ENCODE measurements at regions not wholly inside any gene's neighbourhood (a gene's known extent, or its start where the extent isn't known, plus 50 kb on each side); places are given as distances from the start of the nearest gene placed in this dataset.
"Not testable (repeated sequence)": the region's sequence is repeated elsewhere in the genome, so short reads cannot be mapped to it uniquely, and the experiment has no call there.

DNA sequence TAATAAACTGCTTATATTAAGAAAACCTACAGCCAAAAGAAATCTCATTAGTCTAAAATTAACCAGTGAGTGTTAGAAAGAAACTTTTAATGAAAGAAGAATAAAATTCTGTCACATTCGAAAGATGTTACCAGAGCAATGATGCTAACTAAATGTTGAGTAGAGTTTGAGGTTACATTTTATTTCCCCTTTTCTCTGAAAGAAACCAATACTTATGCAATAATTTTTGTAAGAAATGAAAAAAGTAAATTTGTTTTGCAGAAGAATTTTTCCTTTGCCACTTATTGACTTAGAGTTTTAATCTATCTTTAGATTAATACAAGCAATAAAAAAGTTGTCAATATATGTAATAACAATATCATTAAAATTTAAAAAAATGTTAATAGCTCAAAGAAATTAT lies 574.0 kb upstream of the GALNTL6 start:
- intact Hi-C loops (cut with micrococcal nuclease), result no loop called here
- no peak for ATAC-seq
- DNase-seq, result no peak

- intact Hi-C loops (cut with micrococcal nuclease), result no loop called here
- ATAC-seq (no peak), DNase-seq (no peak)
These were observed 577.7 kb upstream of the GALNTL6 start for GRCh38 chr4:171235521-171235920.

GRCh38 chr4:171229354-171229753 lies 583.9 kb upstream of the GALNTL6 start:
- intact Hi-C loops (cut with micrococcal nuclease); ATAC-seq: not testable (repeated sequence)

GRCh38 chr4:171221181-171221580 lies 592.0 kb upstream of the GALNTL6 start:
- intact Hi-C loops (cut with micrococcal nuclease), result no loop called here
- ATAC-seq (no peak), DNase-seq (no peak)

More at GRCh38 chr4:171229354-171229753, 583.9 kb upstream of the GALNTL6 start:
- DNase-seq, result not testable (repeated sequence)

DNA sequence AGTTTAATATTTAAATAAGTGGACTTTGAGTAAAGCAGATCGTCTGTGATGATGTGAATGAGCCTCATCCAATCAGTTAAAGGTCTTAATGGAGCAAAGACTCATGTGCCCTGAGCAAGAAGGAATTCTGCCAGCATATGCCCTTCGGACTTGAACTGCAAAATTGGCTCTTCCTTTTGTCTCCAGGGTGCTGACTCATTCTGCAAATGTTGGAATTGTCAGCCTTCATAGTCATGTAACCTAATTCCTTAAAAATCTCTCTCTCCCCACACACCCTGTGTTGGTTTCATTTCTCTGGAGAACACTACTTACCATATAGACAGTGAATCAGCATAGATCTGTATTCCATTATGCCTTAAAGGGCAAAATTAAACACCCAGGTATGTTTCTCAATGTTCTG lies 609.8 kb upstream of the GALNTL6 start:
- no peak for DNase-seq
- intact Hi-C loops (cut with micrococcal nuclease), result no loop called here
- ATAC-seq, result no peak

GRCh38 chr4:171202908-171203307 lies 610.3 kb upstream of the GALNTL6 start:
- ATAC-seq (no peak), DNase-seq (no peak)
- intact Hi-C loops (cut with micrococcal nuclease), result no loop called here

DNA sequence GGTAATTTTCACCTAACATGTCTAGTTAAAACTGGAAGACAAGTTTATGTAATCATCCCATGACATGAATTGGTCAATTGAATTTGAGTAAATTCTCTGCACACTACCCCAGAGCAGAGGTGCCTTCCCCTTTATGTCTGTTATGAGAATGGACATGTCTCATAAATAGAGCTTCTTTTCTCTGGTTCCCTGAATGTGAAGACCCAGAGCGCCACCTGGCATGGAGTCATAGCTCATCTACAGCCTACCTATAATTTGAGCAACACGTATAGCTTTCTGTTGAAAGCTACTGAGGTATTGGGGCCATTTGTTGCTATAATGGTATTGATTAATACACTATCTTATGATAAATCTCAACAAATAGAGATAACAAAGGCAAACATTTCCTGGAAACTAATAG lies 626.5 kb upstream of the GALNTL6 start:
- no peak for ATAC-seq
- DNase-seq, result no peak
- intact Hi-C loops (cut with micrococcal nuclease), result no loop called here

GRCh38 chr4:171181090-171181489 lies 632.1 kb upstream of the GALNTL6 start:
- intact Hi-C loops (cut with micrococcal nuclease), result no loop called here
- DNase-seq (no peak), ATAC-seq (no peak)

DNA sequence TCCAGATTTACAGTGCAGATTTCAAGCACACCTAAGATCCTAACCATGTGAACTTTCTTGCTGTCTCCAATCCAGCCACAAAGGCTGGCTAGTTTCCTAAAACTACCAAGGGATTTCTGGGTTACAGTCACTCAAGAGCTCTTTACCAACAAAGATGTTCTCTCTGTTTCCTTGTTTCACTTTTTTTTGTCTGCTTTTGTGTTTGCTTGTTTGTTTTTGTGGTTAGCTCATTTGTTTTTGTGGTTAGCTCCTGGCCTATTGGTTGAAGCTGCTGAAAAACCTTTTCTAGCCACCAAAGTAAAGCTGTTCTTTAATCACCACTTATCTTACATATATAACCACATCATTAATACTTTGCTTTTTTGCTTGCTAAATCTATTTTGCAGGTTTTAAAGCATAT lies 642.5 kb upstream of the GALNTL6 start:
- DNase-seq (no peak), ATAC-seq (no peak)
- intact Hi-C loops (cut with micrococcal nuclease), result no loop called here

DNA sequence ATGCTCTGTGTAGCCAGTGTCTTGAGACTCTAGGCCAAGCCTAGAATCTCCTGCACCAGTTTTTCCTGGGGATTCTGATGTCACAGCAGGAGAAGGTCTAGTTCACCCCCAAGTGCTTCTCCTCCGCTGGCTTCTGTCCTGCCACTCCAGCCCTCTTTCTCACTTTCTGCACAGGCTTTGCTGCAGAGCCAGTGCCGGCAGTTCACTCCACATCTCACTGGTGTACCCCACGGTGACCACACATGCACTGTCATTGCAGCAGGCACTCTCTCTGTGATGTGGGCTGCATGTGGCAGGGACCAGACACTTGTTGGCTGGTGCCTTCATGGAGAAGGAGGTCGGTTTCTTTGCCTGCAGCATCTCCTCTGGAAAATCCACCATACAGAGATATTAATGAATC lies 643.8 kb upstream of the GALNTL6 start:
- DNase-seq (no peak), ATAC-seq (no peak)
- intact Hi-C loops (cut with micrococcal nuclease), result no loop called here

DNA sequence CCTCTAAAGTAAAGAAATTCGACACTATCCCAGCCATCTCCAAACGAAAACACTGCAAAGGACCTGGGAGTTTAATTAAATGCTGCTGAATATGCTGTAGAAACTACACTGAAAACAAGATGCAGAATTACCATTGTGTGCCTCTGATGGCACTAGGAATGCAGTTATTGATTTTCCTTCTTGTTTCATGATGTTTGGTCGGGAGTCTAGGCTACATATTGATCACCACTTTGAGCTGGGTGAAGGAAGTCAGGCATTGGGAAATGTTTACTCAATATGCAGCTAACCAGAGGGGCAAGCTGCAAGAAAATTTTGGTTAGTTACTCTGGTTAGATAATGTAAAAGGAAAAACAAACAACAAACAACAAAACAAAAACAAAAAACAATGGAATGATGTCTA lies 650.7 kb upstream of the GALNTL6 start:
- intact Hi-C loops (cut with micrococcal nuclease), result no loop called here
- ATAC-seq, result no peak
- no peak for DNase-seq

GRCh38 chr4:171157462-171158082 lies 655.6 kb upstream of the GALNTL6 start:
- intact Hi-C loops (cut with micrococcal nuclease), result no loop called here
- no peak for ATAC-seq

DNA sequence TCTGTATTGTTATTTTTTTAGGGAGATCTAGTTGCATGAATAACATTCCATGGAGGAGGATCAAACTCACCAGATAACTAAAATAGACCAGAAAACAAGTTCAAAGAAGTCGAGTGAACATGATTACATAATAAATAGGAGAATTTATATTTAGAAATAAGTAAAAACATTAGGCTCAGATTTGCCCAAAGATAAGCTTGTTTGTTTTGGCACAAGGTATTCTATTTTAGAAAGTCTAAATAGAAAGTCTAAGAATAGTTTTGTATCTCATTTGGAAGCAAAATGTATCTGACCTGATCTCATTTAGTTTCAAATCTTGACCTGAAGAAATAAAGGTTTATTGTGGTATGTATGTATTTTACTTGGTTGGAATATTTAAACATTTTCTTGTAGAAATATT lies 670.6 kb upstream of the GALNTL6 start:
- ATAC-seq, result no peak
- intact Hi-C loops (cut with micrococcal nuclease), result no loop called here

More at GRCh38 chr4:171157462-171158082, 655.6 kb upstream of the GALNTL6 start:
- DNase-seq, result no peak

DNA sequence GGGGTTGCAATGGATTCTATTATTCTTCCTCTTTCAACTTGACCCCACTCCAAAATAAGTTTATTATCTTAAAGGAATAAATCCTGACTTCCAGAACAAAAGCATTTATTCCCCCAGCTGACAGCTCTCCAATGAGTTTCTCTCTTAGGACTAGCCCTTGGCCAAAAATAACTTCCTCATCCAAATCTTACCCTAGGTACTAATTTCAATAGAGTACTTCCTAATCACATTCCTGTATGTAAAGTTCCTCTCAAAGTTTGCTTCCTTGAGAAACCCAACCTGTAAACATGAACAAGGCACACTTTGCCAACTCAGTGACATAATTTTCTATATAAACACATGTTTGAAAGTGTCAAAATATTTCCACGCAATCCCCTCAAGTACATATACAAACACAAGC lies 671.2 kb upstream of the GALNTL6 start:
- ATAC-seq, result no peak
- DNase-seq, result no peak
- intact Hi-C loops (cut with micrococcal nuclease), result no loop called here

More for the DNA sequence above, 670.6 kb upstream of the GALNTL6 start:
- no peak for DNase-seq

DNA sequence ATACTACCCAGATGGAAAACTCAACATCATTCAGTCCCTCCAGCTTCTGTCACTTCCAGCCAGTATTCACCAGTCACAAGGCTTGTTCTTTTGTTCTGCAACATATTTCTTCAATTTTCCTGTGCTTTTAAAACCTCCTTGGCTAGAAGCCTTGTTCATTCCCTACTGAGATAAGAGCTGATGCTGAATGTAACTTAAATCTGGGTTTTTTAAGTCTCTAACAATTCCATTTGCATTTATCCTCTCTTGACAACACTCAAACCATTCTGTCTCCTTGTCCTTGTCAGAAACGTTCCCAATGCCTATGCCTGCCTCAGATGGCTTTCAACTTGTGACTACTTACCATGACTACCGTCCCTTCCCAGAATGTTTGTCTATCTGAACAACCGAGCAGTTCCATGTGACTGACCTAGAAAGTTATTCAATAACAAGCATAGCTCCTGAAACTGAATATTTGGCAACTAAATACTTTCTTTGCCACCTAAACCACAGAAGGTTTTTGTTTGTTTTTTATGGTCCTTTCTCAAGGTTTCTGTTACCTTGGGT lies 682.9 kb upstream of the GALNTL6 start:
- intact Hi-C loops (cut with micrococcal nuclease), result no loop called here
- DNase-seq, result no peak
- no peak for ATAC-seq

- intact Hi-C loops (cut with micrococcal nuclease), result no loop called here
- DNase-seq (no peak), ATAC-seq (no peak)
These were observed 695.1 kb upstream of the GALNTL6 start for GRCh38 chr4:171118091-171118490.

- intact Hi-C loops (cut with micrococcal nuclease), result no loop called here
- ATAC-seq, result no peak
- DNase-seq, result no peak
These were observed 695.7 kb upstream of the GALNTL6 start for GRCh38 chr4:171117457-171117856.

GRCh38 chr4:171101845-171102244 lies 711.4 kb upstream of the GALNTL6 start:
- intact Hi-C loops (cut with micrococcal nuclease), result no loop called here
- ATAC-seq, result no peak
- no peak for DNase-seq

- intact Hi-C loops (cut with micrococcal nuclease), result no loop called here
- DNase-seq (no peak), ATAC-seq (no peak)
These were observed 726.1 kb upstream of the GALNTL6 start for GRCh38 chr4:171087089-171087488.

- DNase-seq, result no peak
- intact Hi-C loops (cut with micrococcal nuclease), result no loop called here
- no peak for ATAC-seq
These were observed 745.8 kb upstream of the GALNTL6 start for GRCh38 chr4:171067422-171067821.

- ATAC-seq (no peak), DNase-seq (no peak)
- intact Hi-C loops (cut with micrococcal nuclease), result no loop called here
These were observed 763.8 kb upstream of the GALNTL6 start for GRCh38 chr4:171049380-171049779.
